ENCODE measurements at regions not wholly inside any gene's neighbourhood (a gene's known extent, or its start where the extent isn't known, plus 50 kb on each side); places are given as distances from the start of the nearest gene placed in this dataset.

DNA sequence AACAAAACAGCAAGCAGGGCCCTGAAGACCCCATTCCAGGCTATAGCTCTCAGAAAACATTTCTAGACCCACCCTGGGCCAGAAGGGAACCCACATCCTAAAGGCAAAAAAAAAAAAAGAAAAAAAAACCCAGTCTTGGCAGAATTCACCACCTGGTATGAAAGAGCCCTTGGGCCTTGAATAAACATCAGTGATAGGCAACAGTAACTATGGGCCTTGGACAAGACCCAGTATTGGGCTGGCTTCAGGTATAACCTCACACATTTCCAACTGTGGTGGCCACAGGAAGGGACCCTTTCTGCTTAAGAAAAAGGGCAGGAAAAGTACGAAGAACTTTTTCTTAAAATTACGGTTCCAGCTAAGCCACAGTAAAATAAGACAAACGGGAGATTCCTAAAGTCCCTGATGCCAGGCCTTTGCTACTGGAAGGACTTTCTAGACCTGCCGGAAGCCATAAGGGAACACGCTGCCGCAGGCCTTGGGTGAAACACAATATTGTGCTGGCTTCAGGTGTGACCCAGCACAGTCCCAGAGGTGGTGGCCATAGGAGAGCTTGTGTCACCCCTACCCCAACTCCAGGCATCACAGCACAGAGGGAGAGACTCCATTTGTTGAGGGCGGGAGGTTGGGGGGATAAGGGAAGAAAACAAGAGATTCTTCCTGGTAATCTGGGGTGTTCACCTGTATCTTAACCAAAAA is 505.2 kb upstream of the RGMB start:
- no peak for TF ChIP-seq CTCF (IDR thresholded peaks at IDR 0.05)
- Histone ChIP-seq H3K36me3 (no peaks in the 10 kb centered on the region), H3K27ac (no peak overlapping the region), H3K4me1 (no peaks in the 10 kb centered on the region), H3K4me3 (no peak overlapping the region), H3K9me3 (peaks cover 0 to 12% (median 0%) of the 10 kb centered on the region in 11 donors), H3K27me3 (no peaks in the 10 kb centered on the region)
- no peak for ATAC-seq
- intact Hi-C loops (cut with DNase I), result no loop called here
- 90 to 93% methylated on average over 7 of the region's 7 CpGs for WGBS, 2 donors
- no peak for DNase-seq

DNA sequence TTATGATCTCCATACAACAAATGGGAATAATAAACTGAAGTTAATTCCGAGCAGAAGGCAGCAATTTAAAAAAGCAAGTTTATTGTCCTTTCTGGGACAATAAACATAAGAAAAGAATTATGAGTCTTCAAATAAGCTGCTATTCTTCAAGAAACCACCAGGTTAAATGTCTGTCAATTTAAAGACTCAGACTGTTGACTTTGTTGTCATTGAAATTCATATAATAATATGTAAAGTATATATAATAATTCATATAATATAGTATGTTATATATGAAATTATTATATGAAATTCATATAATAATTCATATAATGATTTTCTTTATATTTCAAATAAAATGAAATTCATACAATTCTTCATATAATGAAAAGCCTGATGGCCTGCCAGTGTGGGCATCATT is 497.5 kb upstream of the RGMB start:
- H3K36me3 ChIP-seq, result no peaks in the 10 kb centered on the region
- 79 to 81% methylated on average over 1 of the region's 1 CpG for WGBS, 2 donors
- H3K27ac ChIP-seq, result no peak overlapping the region
- ATAC-seq, result no peak
- H3K9me3 ChIP-seq, result peaks cover 0 to 9% (median 0%) of the 10 kb centered on the region in 11 donors
- no peak overlapping the region for H3K4me3 ChIP-seq
- no peaks in the 10 kb centered on the region for H3K27me3 ChIP-seq
- intact Hi-C loops (cut with DNase I), result no loop called here
- TF ChIP-seq CTCF (IDR thresholded peaks at IDR 0.05), result peak in 1 of 9 donors; percentile 14
- no peaks in the 10 kb centered on the region for H3K4me1 ChIP-seq
- no peak for DNase-seq

GRCh38 chr5:98282521-98282920 is 490.9 kb upstream of the RGMB start:
- intact Hi-C loops (cut with DNase I), result no loop called here
- Histone ChIP-seq H3K27me3 (no peaks in the 10 kb centered on the region), H3K9me3 (no peaks in the 10 kb centered on the region), H3K27ac (no peak overlapping the region), H3K36me3 (no peaks in the 10 kb centered on the region), H3K4me1 (no peaks in the 10 kb centered on the region), H3K4me3 (no peak overlapping the region)
- no peak for TF ChIP-seq CTCF (IDR thresholded peaks at IDR 0.05)
- ATAC-seq (no peak), DNase-seq (no peak)
- WGBS, 2 donors, result 78 to 81% methylated on average over 1 of the region's 1 CpG

DNA sequence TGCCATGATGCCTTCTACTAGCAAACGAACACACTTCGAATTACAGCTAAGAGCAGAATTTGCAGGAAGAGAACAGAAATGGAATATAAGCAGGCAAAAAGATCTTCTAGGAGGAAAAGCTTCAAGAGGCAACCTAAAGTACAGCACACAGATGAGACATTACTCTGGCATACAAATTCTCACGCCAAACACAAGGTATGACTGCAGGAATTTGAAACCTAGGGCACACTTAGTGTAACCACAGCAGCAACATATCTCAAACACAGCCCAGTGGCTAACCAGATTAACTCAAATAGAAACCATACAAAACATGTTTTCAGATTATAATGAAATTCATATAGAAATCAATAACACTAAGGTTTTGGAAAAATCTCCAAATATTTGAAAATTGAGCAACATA is 481.0 kb upstream of the RGMB start:
- Histone ChIP-seq H3K36me3 (no peaks in the 10 kb centered on the region), H3K27me3 (no peaks in the 10 kb centered on the region), H3K27ac (no peak overlapping the region), H3K9me3 (no peaks in the 10 kb centered on the region), H3K4me1 (no peaks in the 10 kb centered on the region), H3K4me3 (no peak overlapping the region)
- 87 to 92% methylated on average over 3 of the region's 3 CpGs for WGBS, 2 donors
- ATAC-seq (no peak), DNase-seq (no peak)
- no peak for TF ChIP-seq CTCF (IDR thresholded peaks at IDR 0.05)
- intact Hi-C loops (cut with DNase I), result no loop called here
